CD4-positive, alpha-beta T cell (primary cell): ENCODE measurements at regions not wholly inside any gene's neighbourhood (a gene's known extent, or its start where the extent isn't known, plus 50 kb on each side); places are given as distances from the start of the nearest gene placed in this dataset.
A peak's percentile ranks its signal among the peaks of the same experiment; 100 is the strongest.

Experiments used
- ATAC-seq: fragments of 200-7000 bp; cut with Tn5 transposase; one replicate; pipeline ENCODE4 v1.10.0; 2022; ENCODE audit warnings: mild to moderate bottlenecking; ENCODE audit not compliant: poor library complexity
- CTCF ChIA-PET: fragments of 350-600 bp; sonication (Branson Sonifier 250); formaldehyde crosslinking; loops from one replicate; lab custom pipeline; 2021; ENCODE audit warnings: antibody characterized with exemption, inconsistent platforms; lab: Charles Lee
- POLR2A ChIA-PET: fragments of 350-600 bp; sonication (Branson Sonifier 250); formaldehyde crosslinking; loops from one replicate; lab custom pipeline; 2021; ENCODE audit warnings: antibody characterized with exemption, inconsistent platforms; lab: Charles Lee
- DNase-seq, 14 experiments: peaks; one replicate each; pipeline ENCODE4 v3.0.0-alpha.2; 2013 to 2020; ENCODE audit warnings: mixed read lengths in 2 of 14
- H3K27ac ChIP-seq, 2 donors: one replicate each; pipeline versions ENCODE4 v1.5.1 to v1.7.0; 2013; ENCODE audit warnings: low read length in 2 of 2, low read depth in 1 of 2, mild to moderate bottlenecking in 1 of 2
- H3K27me3 ChIP-seq, 2 experiments: 1 replicate in 1 of 2; 2 replicates in 1 of 2; pipeline versions ENCODE4 v1.6.1 to v1.7.0; 2013; ENCODE audit warnings: low read length in 2 of 2, control low read depth in 1 of 2, mild to moderate bottlenecking in 1 of 2, moderate library complexity in 1 of 2; ENCODE audit not compliant: insufficient read depth in 2 of 2, control insufficient read depth in 1 of 2
- H3K36me3 ChIP-seq: one replicate; pipeline ENCODE4 v1.6.1; 2013; ENCODE audit warnings: low read length, control low read depth; ENCODE audit not compliant: insufficient read depth
- H3K4me1 ChIP-seq: one replicate; pipeline ENCODE4 v1.6.1; 2013; ENCODE audit warnings: low read length, control low read depth; ENCODE audit not compliant: insufficient read depth
- H3K4me3 ChIP-seq: one replicate; pipeline ENCODE4 v1.5.1; 2013; ENCODE audit warnings: mild to moderate bottlenecking, low read length, moderate library complexity
- H3K9me3 ChIP-seq, 2 experiments: 1 replicate in 1 of 2; 2 replicates in 1 of 2; pipeline versions ENCODE4 v1.6.1 to v1.7.0; 2013; ENCODE audit warnings: low read length in 2 of 2, mild to moderate bottlenecking in 2 of 2, control low read depth in 1 of 2, moderate library complexity in 1 of 2; ENCODE audit not compliant: control insufficient read depth in 1 of 2, insufficient read depth in 1 of 2
- H3K27ac Mint-ChIP-seq: one replicate; pipeline ENCODE4 v1.8.0; 2020; ENCODE audit warnings: mixed read lengths
- H3K27me3 Mint-ChIP-seq: one replicate; pipeline ENCODE4 v1.8.0; 2021; ENCODE audit warnings: mixed read lengths
- H3K36me3 Mint-ChIP-seq: one replicate; pipeline ENCODE4 v1.8.0; 2021; ENCODE audit warnings: low read depth, mixed read lengths
- H3K4me1 Mint-ChIP-seq: one replicate; pipeline ENCODE4 v1.8.0; 2021; ENCODE audit warnings: low read depth, mixed read lengths
- H3K4me3 Mint-ChIP-seq: one replicate; pipeline ENCODE4 v1.8.0; 2020; ENCODE audit warnings: mild to moderate bottlenecking, mixed read lengths
- H3K9me3 Mint-ChIP-seq: one replicate; pipeline ENCODE4 v1.8.0; 2020; ENCODE audit warnings: mixed read lengths
- CTCF ChIP-seq: fragments of 200-600 bp; IDR thresholded peaks from one replicate; pipeline ENCODE4 v1.8.0; 2022; ENCODE audit warnings: antibody characterized with exemption, mild to moderate bottlenecking
- intact Hi-C, 2 experiments: fragments of 100-400 bp; cut with DNase I in 1 of 2; cut with micrococcal nuclease in 1 of 2; formaldehyde crosslinking; loops; one replicate each; pipeline versions ENCODE4 v1.15.1 to v1.9.0; 2023 to 2025; cut with DNase I, micrococcal nuclease

DNA sequence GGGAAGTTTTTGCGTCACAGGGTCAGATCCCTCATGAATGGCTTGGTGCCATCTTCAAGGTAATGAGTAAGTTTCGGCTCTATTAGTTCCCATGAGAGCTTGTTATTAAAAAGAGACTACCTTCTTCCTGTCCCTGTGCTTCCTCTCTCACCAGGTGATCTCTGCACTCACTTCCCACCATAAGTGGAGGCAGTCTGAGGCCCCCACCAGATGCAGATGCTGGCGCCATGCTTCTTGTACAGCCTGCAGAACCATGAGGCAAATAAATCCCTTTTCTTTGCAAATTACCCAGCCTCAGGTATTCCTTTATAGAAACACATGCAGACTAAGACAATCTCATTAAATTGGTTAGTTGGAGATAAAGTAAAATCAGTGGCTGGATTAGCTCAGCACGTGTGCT is 75.6 kb upstream of the RFC3 start:
- peaks cover 16% of the 10 kb centered on the region for H3K4me1 Mint-ChIP-seq
- H3K36me3 ChIP-seq: no peaks in the 10 kb centered on the region
- H3K9me3 Mint-ChIP-seq: no peaks in the 10 kb centered on the region
- H3K4me3 ChIP-seq: no peak overlapping the region
- peaks cover 20% of the 10 kb centered on the region for H3K4me1 ChIP-seq
- POLR2A ChIA-PET: no interaction called here
- no peaks in the 10 kb centered on the region for H3K27me3 ChIP-seq
- no peak for DNase-seq
- H3K4me3 Mint-ChIP-seq: no peak overlapping the region
- no peaks in the 10 kb centered on the region for H3K27me3 Mint-ChIP-seq
- no peak overlapping the region for H3K27ac Mint-ChIP-seq
- no peaks in the 10 kb centered on the region for H3K9me3 ChIP-seq
- no peak for ATAC-seq
- H3K36me3 Mint-ChIP-seq: no peaks in the 10 kb centered on the region
- TF ChIP-seq CTCF: no peak
- H3K27ac ChIP-seq: no peak overlapping the region
- intact Hi-C loops: no loop called here
- CTCF ChIA-PET: no interaction called here

DNA sequence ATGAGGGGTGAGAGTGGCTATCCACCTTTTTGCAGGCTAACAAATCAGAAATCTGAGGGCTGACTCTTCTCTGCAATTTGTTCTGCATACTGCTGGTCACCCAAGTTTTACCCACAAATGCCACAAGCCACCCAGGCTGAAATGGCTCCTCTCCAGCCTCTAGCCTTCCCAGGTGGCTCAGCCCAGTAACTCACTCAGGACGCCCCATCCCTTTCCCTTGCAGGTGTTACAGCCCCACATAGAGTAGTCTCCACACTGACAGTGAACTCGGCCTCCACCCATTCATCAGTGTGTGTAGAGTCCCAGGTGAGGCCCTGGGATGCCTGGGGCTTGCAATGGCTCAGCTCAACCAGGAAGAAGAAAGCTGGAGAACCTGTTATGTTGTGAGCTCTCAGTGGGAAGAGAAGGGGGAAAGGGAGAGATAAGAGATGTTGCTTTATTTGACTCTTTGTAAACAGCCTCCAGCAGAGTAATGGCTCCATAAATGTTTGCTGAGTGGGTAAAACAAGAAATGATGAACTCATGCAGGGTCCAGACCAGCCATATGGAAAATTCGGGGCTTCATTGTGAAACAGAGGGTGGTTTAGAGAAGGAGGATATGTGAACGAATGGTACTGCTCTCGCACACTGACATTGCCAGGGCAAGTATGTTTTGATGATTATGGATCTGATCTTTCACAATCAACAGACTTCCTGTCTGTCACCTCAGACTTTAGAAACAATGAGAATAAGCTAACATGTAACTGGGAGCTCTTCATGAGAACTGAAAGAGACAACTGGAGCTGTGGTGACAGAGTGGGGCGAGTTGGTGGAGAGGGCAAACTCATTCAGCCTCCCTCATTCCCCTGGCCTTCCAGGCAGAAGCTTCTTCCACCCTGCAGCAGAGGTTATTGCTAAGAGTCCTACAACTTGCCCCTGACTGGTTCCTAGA is 74.2 kb upstream of the RFC3 start:
- POLR2A ChIA-PET: no interaction called here
- no peaks in the 10 kb centered on the region for H3K27me3 Mint-ChIP-seq
- TF ChIP-seq CTCF: no peak
- intact Hi-C loops: no loop called here
- Histone ChIP-seq H3K27ac (no peak overlapping the region), H3K4me1 (peaks cover 20% of the 10 kb centered on the region), H3K9me3 (no peaks in the 10 kb centered on the region), H3K4me3 (no peak overlapping the region), H3K27me3 (peaks cover 0 to 2% of the 10 kb centered on the region in 2 experiments), H3K36me3 (no peaks in the 10 kb centered on the region)
- peaks cover 16% of the 10 kb centered on the region for H3K4me1 Mint-ChIP-seq
- CTCF ChIA-PET: no interaction called here
- no peaks in the 10 kb centered on the region for H3K9me3 Mint-ChIP-seq
- DNase-seq: peak in 4 of 14 experiments; percentile 2 to 43 (median 35)
- no peak overlapping the region for H3K4me3 Mint-ChIP-seq
- H3K27ac Mint-ChIP-seq: peak overlapping the region; percentile 64
- peak; percentile 68 for ATAC-seq
- no peaks in the 10 kb centered on the region for H3K36me3 Mint-ChIP-seq

- CTCF ChIA-PET: no interaction called here
- Histone ChIP-seq H3K4me3 (no peak overlapping the region), H3K9me3 (no peaks in the 10 kb centered on the region), H3K4me1 (peaks cover 20% of the 10 kb centered on the region), H3K36me3 (no peaks in the 10 kb centered on the region), H3K27ac (no peak overlapping the region), H3K27me3 (peaks cover 0 to 2% of the 10 kb centered on the region in 2 experiments)
- DNase-seq (no peak), ATAC-seq (no peak)
- Mint-ChIP-seq H3K4me1 (peaks cover 16% of the 10 kb centered on the region), H3K36me3 (no peaks in the 10 kb centered on the region), H3K9me3 (no peaks in the 10 kb centered on the region), H3K27ac (peak overlapping the region; percentile 64), H3K27me3 (no peaks in the 10 kb centered on the region), H3K4me3 (no peak overlapping the region)
- POLR2A ChIA-PET: no interaction called here
- no peak for TF ChIP-seq CTCF
- intact Hi-C loops: no loop called here
Observed at GRCh38 chr13:33744589-33745369, 73.2 kb upstream of the RFC3 start.
